Endothelial cell of umbilical vein (primary cell): ENCODE measurements at regions not wholly inside any gene's neighbourhood (a gene's known extent, or its start where the extent isn't known, plus 50 kb on each side); places are given as distances from the start of the nearest gene placed in this dataset.

Source experiments
- BruUV-seq: library from RNA; stranded (reverse); fragments of 400-500 nt; replicated peaks from 2 replicates; lab custom pipeline; 2021; lab: Mats Ljungman, UMichigan
- CTCF ChIA-PET: fragments of 300-600, 350-600 bp; sonication (Branson Sonifier 250); formaldehyde crosslinking; loops from one replicate; lab custom pipeline; 2021; ENCODE audit warnings: antibody characterized with exemption, inconsistent platforms; lab: Charles Lee
- POLR2A ChIA-PET: fragments of 300-600, 350-600 bp; sonication (Branson Sonifier 250); formaldehyde crosslinking; loops from one replicate; lab custom pipeline; 2021; ENCODE audit warnings: antibody characterized with exemption, inconsistent platforms; lab: Charles Lee
- DNase-seq: peaks from one replicate; pipeline ENCODE4 v3.0.0-alpha.2; 2011; ENCODE audit warnings: low read depth, low spot score
- FAIRE-seq: peaks from 2 replicates; lab custom pipeline; 2011; peaks lifted over from hg19 to GRCh38; lab: Jason Lieb, UNC
- H2AFZ ChIP-seq: 2 replicates; pipeline ENCODE4 v1.6.0; 2012; ENCODE audit warnings: low read depth, low read length, control low read depth, inconsistent platforms
- H3K27ac ChIP-seq: 2 replicates; pipeline ENCODE4 v1.5.1; 2011; ENCODE audit warnings: low read depth, mild to moderate bottlenecking, control low read depth, low read length, moderate library complexity; ENCODE audit not compliant: insufficient read depth
- H3K27me3 ChIP-seq, 2 experiments: 2 replicates each; pipeline versions ENCODE4 v1.6.0 to v1.6.1; 2011; ENCODE audit warnings: low read length in 2 of 2, mixed read lengths in 1 of 2; ENCODE audit not compliant: control insufficient read depth in 2 of 2, insufficient read depth in 2 of 2
- H3K36me3 ChIP-seq, 2 experiments: 2 replicates in 1 of 2; 3 replicates in 1 of 2; pipeline ENCODE4 v1.5.1; 2011; ENCODE audit warnings: low read length in 2 of 2, mild to moderate bottlenecking in 1 of 2, moderate library complexity in 1 of 2; ENCODE audit not compliant: control insufficient read depth in 2 of 2, insufficient read depth in 2 of 2; ENCODE audit errors: extremely low read depth in 1 of 2
- H3K4me1 ChIP-seq: 3 replicates; pipeline ENCODE4 v1.5.1; 2011; ENCODE audit warnings: mild to moderate bottlenecking, low read length; ENCODE audit not compliant: control insufficient read depth, insufficient read depth; ENCODE audit errors: extremely low read depth
- H3K4me2 ChIP-seq: 2 replicates; pipeline ENCODE4 v1.6.1; 2011; ENCODE audit warnings: low read length, control low read depth, mixed read lengths; ENCODE audit not compliant: insufficient read depth
- H3K4me3 ChIP-seq, 3 experiments: fragments of 200-600 bp in 1 of 3; sonication (generic), shearing (Covaris generic) in 1 of 3; replicated peaks in 1 of 3; 2 replicates each; pipeline ENCODE4 v1.5.1; 2011 to 2016; ENCODE audit warnings: control low read depth in 3 of 3, low read length in 3 of 3, mild to moderate bottlenecking in 2 of 3, inconsistent platforms in 1 of 3, low read depth in 1 of 3, moderate library complexity in 1 of 3; ENCODE audit not compliant: insufficient read depth in 1 of 3
- H3K79me2 ChIP-seq: 2 replicates; pipeline ENCODE4 v1.6.0; 2012; ENCODE audit warnings: low read length, inconsistent platforms; ENCODE audit not compliant: control insufficient read depth, insufficient read depth
- H3K9ac ChIP-seq: replicated peaks from 2 replicates; pipeline ENCODE3; 2011; ENCODE audit warnings: low read length, control low read depth; ENCODE audit not compliant: insufficient read depth; ENCODE audit errors: extremely low read depth
- H3K9me1 ChIP-seq: replicated peaks from 3 replicates; pipeline ENCODE4 v1.6.0; 2011; ENCODE audit warnings: mild to moderate bottlenecking, low read length; ENCODE audit not compliant: control insufficient read depth, insufficient read depth; ENCODE audit errors: extremely low read depth
- H3K9me3 ChIP-seq: replicated peaks from 2 replicates; pipeline ENCODE4 v1.5.1; 2012; ENCODE audit warnings: low read length, inconsistent platforms; ENCODE audit not compliant: control insufficient read depth, insufficient read depth
- H4K20me1 ChIP-seq: replicated peaks from 2 replicates; pipeline ENCODE3; 2011; ENCODE audit warnings: mild to moderate bottlenecking, low read length; ENCODE audit not compliant: control insufficient read depth, insufficient read depth; ENCODE audit errors: extremely low read depth
- CTCF ChIP-seq, 2 donors: IDR thresholded peaks; 1 replicate in 1 of 2; 2 replicates in 1 of 2; pipeline ENCODE4 v1.5.1; 2011; ENCODE audit warnings: low read length in 2 of 2, mild to moderate bottlenecking in 2 of 2, moderate library complexity in 2 of 2, control low read depth in 1 of 2, inconsistent platforms in 1 of 2, low read depth in 1 of 2; ENCODE audit not compliant: insufficient read depth in 1 of 2; ENCODE audit errors: extremely low read depth in 1 of 2
- FOS ChIP-seq: IDR thresholded peaks from 2 replicates; pipeline ENCODE4 v1.6.1; 2011; ENCODE audit warnings: mild to moderate bottlenecking, low read length, moderate library complexity, borderline replicate concordance; ENCODE audit not compliant: insufficient read depth
- GATA2 ChIP-seq: IDR thresholded peaks from 2 replicates; pipeline ENCODE4 v1.7.0; 2011; ENCODE audit warnings: low read depth, mild to moderate bottlenecking, moderate library complexity, mixed read lengths, low read length; ENCODE audit not compliant: insufficient read length, insufficient read depth
- POLR2AphosphoS5 ChIP-seq: IDR thresholded peaks from 2 replicates; pipeline ENCODE4 v1.6.1; 2012; ENCODE audit warnings: low read depth, mild to moderate bottlenecking, control low read depth, low read length, moderate library complexity; ENCODE audit not compliant: insufficient read depth
- dilution Hi-C: fragments of 300-500 bp; cut with MboI; formaldehyde crosslinking; loops from one replicate; pipeline ENCODE4 v1.15.0; 2019; ENCODE audit warnings: low sequenced_read_pairs; ENCODE audit not compliant: extremely low pct_ligation_motif_present
- intact Hi-C: fragments of 100-400 bp; cut with micrococcal nuclease; formaldehyde crosslinking; loops from one replicate; pipeline ENCODE4 v1.10.0; 2022

GRCh38 chr10:113272511-113272910 is 280.3 kb upstream of the HABP2 start:
- intact Hi-C loops (no loop called here), dilution Hi-C loops (no loop called here)
- no peaks in the 10 kb centered on the region for H3K9me3 ChIP-seq
- H3K4me3 ChIP-seq, result no peak overlapping the region
- BruUV-seq, result no TSS peak
- no peak overlapping the region for H3K27ac ChIP-seq
- H3K79me2 ChIP-seq, result no peaks in the 10 kb centered on the region
- H3K4me2 ChIP-seq, result no peak overlapping the region
- no peak for TF ChIP-seq POLR2AphosphoS5
- TF ChIP-seq GATA2, result no peak
- no peak for TF ChIP-seq CTCF (IDR thresholded peaks at IDR 0.05; ENCODE audit: extremely low read depth in 1 of 2, insufficient read depth in 1 of 2, low read depth in 1 of 2, low read length in 2 of 2)
- no peak for TF ChIP-seq FOS
- DNase-seq (no peak), FAIRE-seq (no peak)
- H2AFZ ChIP-seq, result no peak overlapping the region
- H3K9ac ChIP-seq, result no peak overlapping the region
- no peaks in the 10 kb centered on the region for H3K36me3 ChIP-seq
- H3K4me1 ChIP-seq, result no peaks in the 10 kb centered on the region
- no peaks in the 10 kb centered on the region for H4K20me1 ChIP-seq
- ChIA-PET POLR2A (no interaction called here), CTCF (interaction anchor here (0.6 kb wide), 1 partner anchor 76 kb away, joined by 4 read pairs; no protein-coding TSS in a partner anchor)
- H3K9me1 ChIP-seq, result no peaks in the 10 kb centered on the region
- no peaks in the 10 kb centered on the region for H3K27me3 ChIP-seq
